ENCODE measurements at regions not wholly inside any gene's neighbourhood (a gene's known extent, or its start where the extent isn't known, plus 50 kb on each side); places are given as distances from the start of the nearest gene placed in this dataset.

GRCh38 chr13:82758044-82758443, 1124.2 kb downstream of the SLITRK1 start:
- no peak for DNase-seq

- DNase-seq, result no peak
These were observed 1131.1 kb downstream of the SLITRK1 start for GRCh38 chr13:82751206-82751605.

DNA sequence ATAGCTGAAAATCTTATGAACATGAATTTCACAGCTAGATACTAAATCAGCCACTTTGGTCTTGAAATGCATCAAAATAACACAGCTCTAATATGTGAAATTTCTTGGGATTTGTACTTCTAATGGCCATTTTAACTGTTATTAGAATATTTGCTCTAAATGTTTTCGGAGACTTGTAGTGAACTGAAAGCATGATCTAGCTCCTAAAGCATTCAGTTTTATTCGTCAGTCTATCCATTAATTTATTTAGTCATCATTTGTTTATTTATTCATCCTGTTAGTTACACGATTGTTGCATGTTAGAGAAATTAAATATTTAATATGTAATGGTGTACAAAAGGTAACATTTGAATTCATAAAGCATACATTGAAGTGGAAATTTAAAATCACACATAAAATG, 1132.7 kb downstream of the SLITRK1 start:
- DNase-seq, result no peak

GRCh38 chr13:82747958-82748357, 1134.3 kb downstream of the SLITRK1 start:
- DNase-seq, result no peak

DNA sequence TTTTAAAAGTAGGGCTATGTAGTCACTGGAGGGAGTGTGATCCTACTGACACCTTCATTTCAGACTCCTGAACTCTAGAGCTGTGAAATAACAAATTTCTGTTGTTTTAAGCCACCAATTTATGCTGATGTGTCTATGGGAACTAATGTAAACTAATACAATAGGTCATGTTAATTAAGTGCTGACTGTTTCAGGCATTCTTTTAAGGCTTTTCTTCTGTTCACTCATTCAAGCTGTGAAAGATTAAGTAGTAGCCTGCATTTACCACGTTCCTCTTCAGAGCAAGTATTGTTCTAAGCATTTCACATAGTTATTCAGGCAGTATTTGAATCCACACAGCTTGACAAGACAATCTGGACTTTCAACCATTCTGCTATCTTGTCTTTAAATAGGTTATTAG, 1135.0 kb downstream of the SLITRK1 start:
- no peak for DNase-seq

DNA sequence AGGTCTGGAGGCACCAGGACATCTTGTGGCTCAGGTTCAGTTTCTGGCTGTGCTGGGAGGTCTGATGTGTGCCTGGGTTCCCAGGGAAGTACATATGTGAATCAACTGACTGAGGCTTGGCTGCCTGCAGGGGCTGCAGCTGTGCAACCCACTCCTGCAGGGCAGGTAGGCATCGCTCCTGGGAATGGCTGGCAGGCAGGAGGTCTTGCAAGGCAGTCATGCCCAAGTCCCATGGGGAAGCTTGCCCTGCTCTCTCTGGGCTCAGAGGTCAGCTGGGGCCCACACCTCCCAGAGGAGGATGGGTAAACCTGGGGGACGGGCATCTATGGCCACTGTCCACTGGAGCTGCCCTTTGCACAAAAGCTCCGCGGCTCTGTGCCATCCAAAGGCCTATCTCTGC, 1141.8 kb downstream of the SLITRK1 start:
- no peak for DNase-seq

- no peak for DNase-seq
These were observed 1142.4 kb downstream of the SLITRK1 start for GRCh38 chr13:82739881-82740280.

DNA sequence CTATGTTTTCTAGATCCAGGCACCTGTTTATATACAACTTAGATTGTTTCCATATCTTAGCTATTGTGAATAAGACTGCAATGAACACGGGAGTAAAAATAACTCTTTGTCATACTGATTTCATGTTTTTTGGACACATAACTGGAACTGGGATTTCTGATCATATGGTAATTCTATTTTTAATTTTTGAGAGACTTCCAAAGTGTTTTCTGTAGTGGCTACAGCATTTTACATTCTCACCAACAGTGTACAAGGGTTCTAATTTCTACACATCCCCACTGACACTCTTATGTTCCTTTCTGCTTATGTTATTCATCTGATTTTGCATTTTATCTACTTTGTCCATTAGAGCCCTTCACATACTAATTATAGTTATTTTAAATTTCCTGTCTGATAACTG, 1152.9 kb downstream of the SLITRK1 start:
- no peak for DNase-seq

DNA sequence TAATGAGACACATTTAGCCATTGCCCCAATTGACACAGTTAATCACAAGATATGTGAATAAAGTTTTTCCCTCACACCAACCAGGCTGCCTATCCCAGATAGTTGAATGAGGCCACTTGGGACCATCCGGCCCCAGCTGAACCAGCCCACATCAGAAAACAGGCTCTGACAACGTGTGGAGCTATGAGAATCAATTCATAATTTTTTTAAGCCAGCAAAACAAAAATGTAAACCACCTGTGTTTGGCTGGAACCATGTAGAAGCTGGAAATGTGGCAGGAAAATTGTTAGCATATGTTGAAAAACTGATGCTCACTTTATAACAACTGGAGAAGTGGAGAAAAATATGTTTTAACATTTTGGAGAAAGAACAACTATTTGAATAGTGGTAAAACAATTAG, 1161.3 kb downstream of the SLITRK1 start:
- no peak for DNase-seq

GRCh38 chr13:82719987-82720386, 1162.3 kb downstream of the SLITRK1 start:
- DNase-seq, result no peak

GRCh38 chr13:82717249-82717648, 1165.0 kb downstream of the SLITRK1 start:
- no peak for DNase-seq

DNA sequence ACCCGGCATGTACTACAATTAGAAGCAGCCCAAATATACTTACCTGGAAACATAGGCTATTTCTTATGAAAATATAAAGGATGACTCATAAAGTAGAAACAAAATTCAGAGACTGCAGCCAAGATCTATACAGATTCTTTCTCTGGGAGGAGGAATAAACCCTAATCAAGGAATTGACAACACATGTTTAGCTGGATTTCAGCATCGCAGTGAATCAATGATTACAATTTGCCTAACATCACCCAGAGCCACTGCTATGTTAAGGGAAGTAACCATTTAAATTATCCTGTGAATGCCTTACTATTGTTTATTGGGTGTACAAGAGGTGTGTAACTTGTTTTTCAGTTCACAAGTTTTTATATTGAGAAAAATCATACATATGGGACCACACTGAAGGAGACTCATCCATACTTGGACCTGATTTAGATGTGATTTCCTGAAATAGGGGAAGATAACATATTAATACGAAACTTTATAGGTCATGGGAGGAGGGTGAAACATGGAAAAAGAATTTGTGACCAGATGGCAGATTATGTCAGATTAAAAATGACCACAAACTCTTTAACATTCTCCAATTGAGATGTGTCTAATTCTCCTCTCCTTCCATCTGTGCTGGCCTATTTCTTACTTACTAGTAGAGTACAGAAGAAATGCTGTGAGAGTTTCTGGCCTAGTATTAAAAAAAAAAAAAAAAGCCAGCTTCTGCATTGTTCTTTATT, 1168.4 kb downstream of the SLITRK1 start:
- DNase-seq, result no peak

- DNase-seq, result no peak
These were observed 1179.8 kb downstream of the SLITRK1 start for GRCh38 chr13:82702513-82702912.

DNA sequence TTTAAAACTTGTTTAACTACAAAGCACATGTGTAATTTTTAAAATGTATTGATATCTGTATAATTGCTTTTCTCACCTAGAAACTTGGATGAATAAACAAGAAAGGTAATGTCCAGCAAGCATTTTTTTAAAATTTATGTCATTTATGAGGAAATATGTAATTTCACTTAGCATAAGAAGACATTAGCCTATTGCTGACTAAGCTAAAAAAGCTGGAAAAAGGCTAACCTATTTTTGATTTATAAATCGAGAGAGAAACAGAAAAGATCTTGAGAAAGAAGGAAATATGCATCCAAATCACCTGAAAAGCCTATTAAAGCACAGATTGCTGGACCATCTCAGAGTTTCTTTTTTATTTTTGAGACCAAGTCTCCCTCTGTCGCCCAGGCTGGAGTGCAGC, 1181.3 kb downstream of the SLITRK1 start:
- DNase-seq, result no peak

- DNase-seq, result no peak
These were observed 1183.3 kb downstream of the SLITRK1 start for GRCh38 chr13:82698941-82699340.

DNA sequence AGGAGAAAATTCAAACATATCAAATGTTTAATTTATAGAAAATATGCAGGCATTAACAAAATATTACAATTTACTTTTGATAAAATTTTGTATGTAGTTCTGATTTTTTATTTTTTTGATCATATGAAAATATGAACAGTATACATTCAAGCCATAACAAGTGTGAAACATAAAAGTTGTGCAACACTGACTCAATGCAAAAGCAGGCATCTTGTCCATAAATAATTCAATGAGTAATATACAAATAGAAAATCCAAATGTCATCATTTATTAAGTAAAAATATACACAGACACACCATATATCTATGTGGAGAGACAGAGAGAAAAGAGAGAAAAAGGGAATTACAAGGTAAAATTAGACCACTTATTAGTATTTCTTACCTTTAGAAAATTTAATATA, 1183.9 kb downstream of the SLITRK1 start:
- no peak for DNase-seq

DNA sequence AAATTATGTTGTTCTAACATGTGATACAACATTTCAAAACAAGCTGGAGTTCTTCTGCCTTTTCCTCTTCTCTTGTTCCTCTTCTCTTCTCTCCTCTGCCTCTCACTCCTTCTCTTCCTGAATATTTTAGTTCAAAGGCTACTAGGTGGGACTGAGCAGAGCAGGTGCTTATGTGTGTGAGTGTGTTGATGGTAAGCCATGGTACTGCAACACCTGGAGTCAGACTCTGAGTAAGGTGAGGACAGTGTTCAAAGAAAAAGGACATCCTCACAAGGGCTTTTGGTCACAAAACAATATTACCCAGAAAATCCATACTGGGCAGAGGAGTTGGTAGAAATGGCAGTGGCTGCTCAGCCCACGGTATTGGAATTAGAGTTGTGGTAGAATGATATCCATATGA, 1188.7 kb downstream of the SLITRK1 start:
- DNase-seq, result no peak

- DNase-seq, result peak; percentile 25
These were observed 1193.8 kb downstream of the SLITRK1 start for GRCh38 chr13:82688400-82688994.

DNA sequence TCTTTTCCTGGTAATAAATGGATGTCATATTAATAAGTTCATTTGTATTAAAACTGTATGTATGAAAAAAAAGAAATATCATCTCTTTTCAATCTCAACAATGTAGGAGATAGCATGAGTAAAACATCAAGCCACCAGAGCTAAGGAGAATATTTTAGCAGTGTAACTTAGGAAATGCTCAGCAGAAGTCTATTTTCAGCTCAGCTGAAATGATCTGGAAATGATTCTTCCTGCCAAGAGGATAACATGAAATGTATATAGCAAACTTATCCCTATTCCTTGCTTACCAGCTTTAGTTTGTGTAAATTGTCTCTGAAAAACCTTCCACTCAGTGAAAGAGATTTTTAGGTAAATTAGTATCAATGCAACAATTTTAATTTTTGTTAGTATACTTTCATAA, 1194.4 kb downstream of the SLITRK1 start:
- DNase-seq, result no peak

DNA sequence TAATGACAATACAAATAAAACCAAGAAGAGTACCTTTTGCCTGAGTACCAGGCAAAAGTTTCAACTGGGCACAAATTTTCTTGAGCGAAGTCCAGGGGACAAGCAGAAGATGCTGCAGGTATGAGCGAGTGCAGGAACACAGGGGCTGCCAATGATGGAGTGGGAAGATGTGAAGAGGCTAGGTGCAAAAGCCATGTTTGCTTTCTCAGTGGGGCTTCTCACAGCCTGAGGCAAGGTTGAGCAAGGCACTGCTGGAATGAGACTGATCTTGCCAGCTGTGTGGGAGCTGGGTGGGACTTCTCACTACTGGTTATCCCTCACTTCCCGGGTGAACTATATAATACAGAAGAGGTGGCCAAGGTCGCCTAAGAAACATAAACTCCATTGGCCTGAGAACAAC, 1200.7 kb downstream of the SLITRK1 start:
- no peak for DNase-seq

GRCh38 chr13:82678052-82678451, 1204.2 kb downstream of the SLITRK1 start:
- DNase-seq, result no peak

- no peak for DNase-seq
These were observed 1207.2 kb downstream of the SLITRK1 start for GRCh38 chr13:82675024-82675423.

GRCh38 chr13:82674546-82674945, 1207.7 kb downstream of the SLITRK1 start:
- DNase-seq, result no peak

- DNase-seq, result no peak
These were observed 1210.0 kb downstream of the SLITRK1 start for GRCh38 chr13:82672248-82672647.

GRCh38 chr13:82664183-82664582, 1218.1 kb downstream of the SLITRK1 start:
- DNase-seq, result no peak
